ENCODE measurements at regions not wholly inside any gene's neighbourhood (a gene's known extent, or its start where the extent isn't known, plus 50 kb on each side); places are given as distances from the start of the nearest gene placed in this dataset.

GRCh38 chr21:31489726-31490125 lies 145.7 kb upstream of the TIAM1 start:
- TF ChIP-seq REST (IDR thresholded peaks at IDR 0.05; ENCODE audit: insufficient read depth in 1 of 2, low read depth in 2 of 2, low read length in 2 of 2) (no peak), TAF1 (IDR thresholded peaks at IDR 0.05; ENCODE audit: borderline replicate concordance, insufficient read depth, low read length) (no peak)

Data from PFSK-1 (cell line).